Coronary artery (tissue), 2 donors: ENCODE measurements at regions not wholly inside any gene's neighbourhood (a gene's known extent, or its start where the extent isn't known, plus 50 kb on each side); places are given as distances from the start of the nearest gene placed in this dataset.
"Not testable (repeated sequence)": the region's sequence is repeated elsewhere in the genome, so short reads cannot be mapped to it uniquely, and the experiment has no call there.

Experiments
- DNase-seq: peaks from one replicate; pipeline ENCODE4 v3.0.0-alpha.2; 2017; ENCODE audit warnings: low spot score
- H3K27ac ChIP-seq, 2 donors: fragments of 200-600 bp; sonication (generic); one replicate each; pipeline ENCODE4 v1.5.1; 2016 to 2019
- H3K4me3 ChIP-seq: fragments of 200-600 bp; sonication (generic); 2 replicates; pipeline ENCODE4 v1.5.1; 2016; ENCODE audit warnings: mild to moderate bottlenecking, moderate library complexity
- TF ChIP-seq, protein P1 (sequence below): fragments of 200-600 bp; sonication (generic); IDR thresholded peaks from one replicate; pipeline ENCODE4 v1.5.1; 2019; ENCODE audit warnings: antibody characterized with exemption

GRCh38 chr2:118584062-118584749 lies 263.2 kb downstream of the EN1 start:
- TF ChIP-seq, protein P1, sequence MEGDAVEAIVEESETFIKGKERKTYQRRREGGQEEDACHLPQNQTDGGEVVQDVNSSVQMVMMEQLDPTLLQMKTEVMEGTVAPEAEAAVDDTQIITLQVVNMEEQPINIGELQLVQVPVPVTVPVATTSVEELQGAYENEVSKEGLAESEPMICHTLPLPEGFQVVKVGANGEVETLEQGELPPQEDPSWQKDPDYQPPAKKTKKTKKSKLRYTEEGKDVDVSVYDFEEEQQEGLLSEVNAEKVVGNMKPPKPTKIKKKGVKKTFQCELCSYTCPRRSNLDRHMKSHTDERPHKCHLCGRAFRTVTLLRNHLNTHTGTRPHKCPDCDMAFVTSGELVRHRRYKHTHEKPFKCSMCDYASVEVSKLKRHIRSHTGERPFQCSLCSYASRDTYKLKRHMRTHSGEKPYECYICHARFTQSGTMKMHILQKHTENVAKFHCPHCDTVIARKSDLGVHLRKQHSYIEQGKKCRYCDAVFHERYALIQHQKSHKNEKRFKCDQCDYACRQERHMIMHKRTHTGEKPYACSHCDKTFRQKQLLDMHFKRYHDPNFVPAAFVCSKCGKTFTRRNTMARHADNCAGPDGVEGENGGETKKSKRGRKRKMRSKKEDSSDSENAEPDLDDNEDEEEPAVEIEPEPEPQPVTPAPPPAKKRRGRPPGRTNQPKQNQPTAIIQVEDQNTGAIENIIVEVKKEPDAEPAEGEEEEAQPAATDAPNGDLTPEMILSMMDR = no peak

GRCh38 chr2:118582058-118582457 lies 265.4 kb downstream of the EN1 start:
- no peak for DNase-seq
- TF ChIP-seq, protein P1 = no peak
- H3K4me3 ChIP-seq = no peak overlapping the region
- H3K27ac ChIP-seq = no peak overlapping the region

More at GRCh38 chr2:118584062-118584749, 263.2 kb downstream of the EN1 start:
- Histone ChIP-seq H3K27ac (no peak overlapping the region), H3K4me3 (no peak overlapping the region)
- DNase-seq = no peak

- no peak for DNase-seq
- H3K27ac ChIP-seq = no peak overlapping the region
- H3K4me3 ChIP-seq = no peak overlapping the region
- TF ChIP-seq, protein P1 = no peak
Measured at GRCh38 chr2:118580651-118581050, 266.8 kb downstream of the EN1 start.

DNA sequence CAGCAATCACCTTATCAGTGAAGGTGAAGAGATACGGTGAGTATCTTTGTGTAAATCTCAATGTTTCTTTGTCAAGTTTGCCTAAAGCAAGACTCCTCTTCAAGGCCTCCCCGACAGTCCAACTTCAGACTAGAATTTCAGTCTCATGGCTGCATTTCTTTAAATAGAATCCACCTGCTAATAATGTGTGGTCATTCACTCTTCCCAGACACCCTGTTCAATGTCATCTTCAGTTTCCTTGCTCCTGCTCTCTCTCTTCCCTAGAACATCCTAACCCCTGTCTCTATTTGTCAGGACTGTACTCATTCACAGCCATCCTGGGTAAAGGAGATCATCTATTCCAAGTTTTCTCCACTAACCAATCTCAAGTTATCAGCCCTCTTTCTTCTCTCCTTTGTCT lies 267.3 kb downstream of the EN1 start:
- Histone ChIP-seq H3K4me3 (no peak overlapping the region), H3K27ac (no peak overlapping the region)
- DNase-seq = no peak
- TF ChIP-seq, protein P1 = no peak

- H3K4me3 ChIP-seq = no peak overlapping the region
- TF ChIP-seq, protein P1 = no peak
- H3K27ac ChIP-seq = no peak overlapping the region
- DNase-seq = no peak
Measured at GRCh38 chr2:118577202-118577601, 270.2 kb downstream of the EN1 start.

DNA sequence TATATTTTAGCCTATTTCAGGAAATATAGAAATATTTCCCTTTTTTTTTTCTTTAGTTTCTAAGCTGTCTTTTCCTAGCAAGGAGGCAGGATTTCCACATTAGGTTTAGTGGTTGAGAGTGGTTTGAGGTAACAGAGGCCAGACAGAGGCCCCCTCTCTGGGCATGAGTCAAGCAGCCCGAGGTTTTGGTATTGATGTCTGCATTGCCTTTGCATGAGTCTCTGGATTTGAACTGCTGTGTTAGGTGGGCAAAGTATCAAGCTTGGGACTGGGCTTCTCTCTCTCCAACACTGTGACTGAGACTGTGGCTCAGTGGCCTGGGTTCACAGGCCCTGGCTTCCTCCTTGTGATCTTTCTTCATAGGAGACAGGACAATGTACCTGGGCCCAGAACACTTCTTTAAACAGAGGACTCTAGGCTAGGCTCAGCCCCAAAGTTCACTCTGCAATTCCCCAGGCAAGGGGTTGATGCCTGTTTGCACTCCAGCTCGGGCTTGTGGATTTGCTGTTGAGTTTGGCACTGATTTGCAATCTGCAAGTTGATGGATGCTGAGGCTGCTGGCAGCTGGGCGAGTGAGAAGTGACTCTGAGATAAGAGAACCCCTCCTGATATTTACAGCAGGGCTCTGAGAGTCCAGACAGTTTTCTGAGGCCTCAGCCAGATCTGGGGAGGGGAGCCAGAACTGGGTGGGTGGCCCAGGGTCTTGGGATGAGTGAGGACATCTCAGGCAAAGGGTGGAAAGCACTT lies 271.2 kb downstream of the EN1 start:
- TF ChIP-seq, protein P1 = no peak
- Histone ChIP-seq H3K4me3 (no peak overlapping the region), H3K27ac (no peak overlapping the region)
- DNase-seq = no peak

- H3K4me3 ChIP-seq, DNase-seq, H3K27ac ChIP-seq: not testable (repeated sequence)
Measured at GRCh38 chr2:118572380-118572779, 275.1 kb downstream of the EN1 start.
